SK-N-MC (cell line): ENCODE measurements at regions not wholly inside any gene's neighbourhood (a gene's known extent, or its start where the extent isn't known, plus 50 kb on each side); places are given as distances from the start of the nearest gene placed in this dataset.
"Not testable (repeated sequence)": the region's sequence is repeated elsewhere in the genome, so short reads cannot be mapped to it uniquely, and the experiment has no call there.

Experiments used
- EZH2 ChIP-seq: fragments of 200-600 bp; sonication (generic); IDR thresholded peaks from one replicate; pipeline ENCODE4 v1.6.1; 2017; ENCODE audit warnings: antibody characterized with exemption
- FOXP2 ChIP-seq: optimal IDR thresholded peaks from 2 replicates; pipeline ENCODE3; 2011; ENCODE audit warnings: mild to moderate bottlenecking, moderate library complexity; ENCODE audit not compliant: insufficient read depth; ENCODE audit errors: extremely low read length, control extremely low read depth
- POLR2AphosphoS5 ChIP-seq: IDR thresholded peaks from 2 replicates; pipeline ENCODE4 v1.6.1; 2012; ENCODE audit warnings: mild to moderate bottlenecking, low read depth, low read length, borderline replicate concordance

- TF ChIP-seq EZH2, POLR2AphosphoS5, FOXP2: not testable (repeated sequence)
These were observed 181.0 kb downstream of the BCL2L11 start for GRCh38 chr2:111301677-111302076.
